PC-3 (cell line): ENCODE measurements at regions not wholly inside any gene's neighbourhood (a gene's known extent, or its start where the extent isn't known, plus 50 kb on each side); places are given as distances from the start of the nearest gene placed in this dataset.

Experiments
- ATAC-seq: fragments of 200-7000 bp; cut with Tn5 transposase; 2 replicates; pipeline ENCODE4 v1.9.1; 2020; ENCODE audit warnings: mild to moderate bottlenecking, moderate library complexity
- BruUV-seq: library from RNA; stranded (reverse); fragments of 400-500 nt; replicated peaks from 2 replicates; lab custom pipeline; 2021; lab: Mats Ljungman, UMichigan
- CTCF ChIA-PET: fragments of 300-600 bp; sonication (Branson Sonifier 250); formaldehyde crosslinking; loops from one replicate; lab custom pipeline; 2022; ENCODE audit warnings: antibody characterized with exemption; lab: Charles Lee
- POLR2A ChIA-PET: fragments of 300-600 bp; sonication (Branson Sonifier 250); formaldehyde crosslinking; loops from one replicate; lab custom pipeline; 2022; ENCODE audit warnings: antibody characterized with exemption; ENCODE audit not compliant: unreplicated experiment; lab: Charles Lee
- DNase-seq: peaks from one replicate; pipeline ENCODE4 v3.0.0-alpha.2; 2015
- H2AFZ ChIP-seq: fragments of 300-600 bp; sonication (generic); 2 replicates; pipeline ENCODE4 v1.6.0; 2016; ENCODE audit warnings: antibody characterized with exemption, low read length
- H3F3A ChIP-seq: fragments of 300-600 bp; sonication (generic); one replicate; pipeline ENCODE4 v1.6.0; 2017; ENCODE audit warnings: antibody characterized with exemption, low read length, control low read depth, mild to moderate bottlenecking; ENCODE audit not compliant: unreplicated experiment
- H3K27ac ChIP-seq: fragments of 300-600 bp; sonication (generic); 2 replicates; pipeline ENCODE4 v1.5.1; 2016; ENCODE audit warnings: mild to moderate bottlenecking, low read length
- H3K27me3 ChIP-seq: fragments of 300-600 bp; sonication (generic); 2 replicates; pipeline ENCODE4 v1.6.1; 2016; ENCODE audit warnings: low read length, mixed read lengths
- H3K36me3 ChIP-seq: fragments of 300-600 bp; sonication (generic); 2 replicates; pipeline ENCODE4 v1.6.1; 2016; ENCODE audit warnings: low read depth, mixed run types, low read length, mixed read lengths
- H3K4me1 ChIP-seq: fragments of 300-600 bp; sonication (generic); 2 replicates; pipeline ENCODE4 v1.5.1; 2016; ENCODE audit warnings: low read length; ENCODE audit not compliant: insufficient read depth
- H3K4me2 ChIP-seq: fragments of 300-600 bp; sonication (generic); 2 replicates; pipeline ENCODE4 v1.6.0; 2016; ENCODE audit warnings: low read length
- H3K4me3 ChIP-seq: fragments of 300-600 bp; sonication (generic); 2 replicates; pipeline ENCODE4 v1.5.1; 2016; ENCODE audit warnings: mild to moderate bottlenecking, low read length, mixed read lengths
- H3K79me2 ChIP-seq: fragments of 300-600 bp; sonication (generic); 2 replicates; pipeline ENCODE4 v1.6.1; 2017; ENCODE audit warnings: low read length, mixed read lengths
- H3K9ac ChIP-seq: fragments of 300-600 bp; sonication (generic); 2 replicates; pipeline ENCODE4 v1.6.0; 2016; ENCODE audit warnings: mild to moderate bottlenecking, low read length
- H3K9me2 ChIP-seq: fragments of 300-600 bp; sonication (generic); replicated peaks from 2 replicates; pipeline ENCODE4 v1.6.1; 2016; ENCODE audit warnings: mixed run types, low read length, mixed read lengths
- H3K9me3 ChIP-seq: fragments of 300-600 bp; sonication (generic); 2 replicates; pipeline ENCODE4 v1.6.1; 2016; ENCODE audit warnings: low read length, mixed read lengths
- H4K20me1 ChIP-seq: fragments of 300-600 bp; sonication (generic); 2 replicates; pipeline ENCODE4 v1.6.1; 2016; ENCODE audit warnings: low read length, mixed read lengths
- CTCF ChIP-seq: fragments of 300-600 bp; sonication (generic); conservative IDR thresholded peaks from 2 replicates; pipeline ENCODE4 v1.5.1; 2017; ENCODE audit warnings: antibody characterized with exemption, low read depth, mild to moderate bottlenecking, low read length
- EZH2 ChIP-seq: fragments of 300-600 bp; sonication (generic); IDR thresholded peaks from one replicate; pipeline ENCODE4 v1.6.1; 2017; ENCODE audit warnings: antibody characterized with exemption, mild to moderate bottlenecking, low read length; ENCODE audit not compliant: unreplicated experiment
- EZH2phosphoT487 ChIP-seq: fragments of 300-600 bp; sonication (generic); IDR thresholded peaks from 2 replicates; pipeline ENCODE4 v1.6.1; 2018; ENCODE audit warnings: mild to moderate bottlenecking, antibody characterized with exemption, low read length, borderline replicate concordance
- intact Hi-C: fragments of 100-400 bp; cut with micrococcal nuclease; formaldehyde crosslinking; loops from 2 replicates; pipeline ENCODE4 v1.9.0; 2023

- Histone ChIP-seq H2AFZ (no peak overlapping the region), H3K9ac (no peak overlapping the region), H3K4me1 (peaks cover 35% of the 10 kb centered on the region), H3K27ac (peak overlapping the region; percentile 65), H4K20me1 (no peaks in the 10 kb centered on the region), H3F3A (no peaks in the 10 kb centered on the region), H3K36me3 (no peaks in the 10 kb centered on the region), H3K4me3 (no peak overlapping the region), H3K79me2 (no peaks in the 10 kb centered on the region), H3K4me2 (peak overlapping the region; percentile 19; the same call in 1 of the 2 replicates), H3K27me3 (no peaks in the 10 kb centered on the region), H3K9me3 (no peaks in the 10 kb centered on the region), H3K9me2 (no peaks in the 10 kb centered on the region)
- ATAC-seq (no peak), DNase-seq (no peak)
- intact Hi-C loops: no loop called here
- BruUV-seq: no TSS peak
- ChIA-PET POLR2A (no interaction called here), CTCF (no interaction called here)
- no peak for TF ChIP-seq EZH2phosphoT487
- no peak for TF ChIP-seq EZH2
- TF ChIP-seq CTCF: no peak
These were observed 112.4 kb upstream of the SLC1A3 start for GRCh38 chr5:36494028-36494427.

GRCh38 chr5:36494841-36495601 is 111.4 kb upstream of the SLC1A3 start:
- H3K27me3 ChIP-seq: no peaks in the 10 kb centered on the region
- no peaks in the 10 kb centered on the region for H3F3A ChIP-seq
- H3K79me2 ChIP-seq: no peaks in the 10 kb centered on the region
- no peaks in the 10 kb centered on the region for H3K9me2 ChIP-seq
- peak overlapping the region; percentile 25 for H3K4me2 ChIP-seq
- H3K27ac ChIP-seq: peak overlapping the region; percentile 65
- peak; percentile 29 for ATAC-seq
- peak overlapping the region; percentile 16; the same call in 1 of the 2 replicates for H2AFZ ChIP-seq
- no peak overlapping the region for H3K4me3 ChIP-seq
- no peaks in the 10 kb centered on the region for H4K20me1 ChIP-seq
- H3K36me3 ChIP-seq: no peaks in the 10 kb centered on the region
- H3K9ac ChIP-seq: no peak overlapping the region
- no TSS peak for BruUV-seq
- POLR2A ChIA-PET: no interaction called here
- H3K4me1 ChIP-seq: peaks cover 31% of the 10 kb centered on the region
- DNase-seq: peak; percentile 66
- CTCF ChIA-PET: no interaction called here
- intact Hi-C loops: no loop called here
- TF ChIP-seq CTCF: no peak
- no peak for TF ChIP-seq EZH2
- no peak for TF ChIP-seq EZH2phosphoT487
- no peaks in the 10 kb centered on the region for H3K9me3 ChIP-seq

- H3K4me2 ChIP-seq: no peak overlapping the region
- TF ChIP-seq EZH2phosphoT487 (no peak), EZH2 (no peak)
- no peak overlapping the region for H3K4me3 ChIP-seq
- POLR2A ChIA-PET: no interaction called here
- no peaks in the 10 kb centered on the region for H3F3A ChIP-seq
- BruUV-seq: no TSS peak
- no peak overlapping the region for H3K9ac ChIP-seq
- H3K27ac ChIP-seq: 0 out of 2 replicates have a peak overlapping the region, but pooled peaks have one; percentile 12
- H3K79me2 ChIP-seq: no peaks in the 10 kb centered on the region
- no peaks in the 10 kb centered on the region for H4K20me1 ChIP-seq
- H2AFZ ChIP-seq: no peak overlapping the region
- CTCF ChIA-PET: no interaction called here
- no peaks in the 10 kb centered on the region for H3K36me3 ChIP-seq
- DNase-seq (no peak), ATAC-seq (no peak)
- H3K27me3 ChIP-seq: no peaks in the 10 kb centered on the region
- H3K4me1 ChIP-seq: peaks cover 26% of the 10 kb centered on the region
- intact Hi-C loops: no loop called here
- H3K9me2 ChIP-seq: no peaks in the 10 kb centered on the region
- no peaks in the 10 kb centered on the region for H3K9me3 ChIP-seq
These were observed 110.8 kb upstream of the SLC1A3 start for GRCh38 chr5:36495611-36496010.
